Ectodermal cell (in vitro differentiated cells): ENCODE measurements at regions not wholly inside any gene's neighbourhood (a gene's known extent, or its start where the extent isn't known, plus 50 kb on each side); places are given as distances from the start of the nearest gene placed in this dataset.

Source experiments
- H3K27ac ChIP-seq: 2 replicates; pipeline ENCODE4 v1.7.0; 2013; ENCODE audit warnings: mild to moderate bottlenecking, low read depth, low read length; ENCODE audit not compliant: insufficient read depth, poor library complexity, severe bottlenecking
- H3K27me3 ChIP-seq: 2 replicates; pipeline ENCODE4 v1.7.0; 2013; ENCODE audit warnings: mild to moderate bottlenecking, low read length; ENCODE audit not compliant: insufficient read depth, control insufficient read depth, poor library complexity, severe bottlenecking
- H3K36me3 ChIP-seq: one replicate; pipeline ENCODE4 v1.7.0; 2013; ENCODE audit warnings: low read length; ENCODE audit not compliant: control insufficient read depth, insufficient read depth
- H3K4me1 ChIP-seq: one replicate; pipeline ENCODE4 v1.7.0; 2013; ENCODE audit warnings: low read length; ENCODE audit not compliant: control insufficient read depth, insufficient read depth
- H3K4me3 ChIP-seq: 2 replicates; pipeline ENCODE4 v1.7.0; 2013; ENCODE audit warnings: low read depth, low read length, control low read depth; ENCODE audit not compliant: insufficient read depth
- H3K9me3 ChIP-seq: 2 replicates; pipeline ENCODE4 v1.7.0; 2013; ENCODE audit warnings: mild to moderate bottlenecking, low read length, moderate library complexity; ENCODE audit not compliant: control insufficient read depth
- WGBS, 2 experiments: methylation state at CpG; one replicate each; pipeline ENCODE4 v1.1.7; 2013; ENCODE audit warnings: missing lambda C conversion rate in 2 of 2; 5-methylcytosine and 5-hydroxymethylcytosine counted together

DNA sequence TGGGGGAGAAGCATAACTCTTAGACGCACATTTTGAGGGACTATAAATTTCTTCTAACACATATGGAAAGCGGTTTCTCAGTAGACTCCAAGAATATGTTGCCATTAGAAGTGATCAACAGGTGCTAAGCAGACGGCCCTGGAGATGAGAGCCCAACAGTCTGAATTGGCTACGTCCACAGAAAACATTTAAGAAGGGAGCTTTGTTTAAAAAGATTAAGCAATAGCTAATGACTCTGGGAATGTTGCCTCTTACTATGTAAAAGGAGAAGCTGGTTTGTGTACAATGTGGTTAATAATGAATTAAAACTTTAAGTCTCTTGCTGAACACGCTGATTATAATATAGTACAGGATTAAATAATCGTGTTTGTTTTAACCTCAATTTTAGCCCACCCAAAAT is 399.5 kb downstream of the SMARCA1 start:
- no peak overlapping the region for H3K27ac ChIP-seq
- no peaks in the 10 kb centered on the region for H3K27me3 ChIP-seq
- H3K9me3 ChIP-seq = no peaks in the 10 kb centered on the region
- no peaks in the 10 kb centered on the region for H3K36me3 ChIP-seq
- 95 to 96% methylated on average over 4 of the region's 6 CpGs for WGBS, 2 experiments
- no peak overlapping the region for H3K4me3 ChIP-seq
- no peaks in the 10 kb centered on the region for H3K4me1 ChIP-seq

DNA sequence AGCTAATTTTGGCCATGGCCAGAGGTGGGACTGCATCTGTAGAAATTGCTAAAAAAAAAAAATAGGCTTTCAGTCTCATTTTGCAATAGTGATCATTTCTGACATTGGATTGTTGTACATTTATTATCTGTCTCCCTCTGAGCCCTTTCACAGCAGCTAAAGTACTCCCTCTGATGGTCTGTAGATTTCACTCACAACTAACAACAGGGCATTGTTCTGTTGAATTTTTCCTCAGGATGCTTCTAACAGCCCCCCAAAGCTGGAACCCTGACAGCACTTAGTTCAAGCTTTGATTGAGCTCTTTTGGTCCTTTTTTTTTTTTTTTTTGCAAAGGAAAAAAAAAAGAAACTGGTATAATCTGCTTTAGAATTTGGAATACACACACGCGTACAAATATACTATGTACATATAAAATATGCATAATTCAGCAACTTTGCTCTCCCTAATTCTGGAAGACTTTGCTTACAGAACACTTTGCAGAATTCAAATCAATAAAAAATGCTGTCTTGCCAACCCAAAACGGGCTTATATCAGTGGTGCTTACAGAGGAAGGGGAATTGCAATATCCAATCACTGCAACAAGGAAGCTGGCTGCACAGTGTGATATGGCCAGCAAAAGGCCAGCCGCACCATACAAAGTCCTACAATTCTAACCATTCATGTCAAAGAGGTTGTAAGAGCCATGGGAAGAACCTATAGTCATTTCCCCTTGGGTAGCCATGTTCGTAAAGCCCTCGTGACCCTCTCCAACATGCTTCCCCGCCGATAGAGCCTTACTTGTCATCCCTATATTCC is 406.4 kb downstream of the SMARCA1 start:
- Histone ChIP-seq H3K27me3 (no peaks in the 10 kb centered on the region), H3K4me1 (peaks cover 2% of the 10 kb centered on the region), H3K4me3 (no peak overlapping the region), H3K27ac (no peak overlapping the region), H3K9me3 (no peaks in the 10 kb centered on the region), H3K36me3 (no peaks in the 10 kb centered on the region)
- WGBS, 2 experiments = 89 to 97% methylated on average over 6 of the region's 8 CpGs

DNA sequence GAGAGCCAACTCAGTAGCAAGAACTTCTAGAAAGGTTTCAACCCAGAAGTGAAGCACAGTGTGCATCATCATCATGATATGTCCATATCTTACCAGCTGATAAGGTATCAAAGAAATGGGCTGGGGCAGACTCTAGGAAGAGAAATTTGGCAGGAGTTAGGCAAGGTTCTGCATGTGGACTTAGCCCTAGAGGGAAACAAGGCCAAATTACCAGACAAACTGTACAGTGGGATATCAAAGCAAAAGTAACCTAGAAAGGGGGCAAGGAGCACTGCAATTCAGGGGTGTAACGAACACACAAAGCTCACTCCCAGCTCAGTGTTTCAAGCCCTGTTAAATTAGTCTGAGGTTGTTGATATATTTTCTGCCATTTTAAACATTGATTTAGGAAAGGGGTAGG is 407.4 kb downstream of the SMARCA1 start:
- H3K36me3 ChIP-seq = no peaks in the 10 kb centered on the region
- H3K4me3 ChIP-seq = no peak overlapping the region
- WGBS, 2 experiments = 100% methylated on average over 1 of the region's 1 CpG
- no peaks in the 10 kb centered on the region for H3K27me3 ChIP-seq
- H3K9me3 ChIP-seq = no peaks in the 10 kb centered on the region
- no peak overlapping the region for H3K27ac ChIP-seq
- H3K4me1 ChIP-seq = peaks cover 2% of the 10 kb centered on the region

DNA sequence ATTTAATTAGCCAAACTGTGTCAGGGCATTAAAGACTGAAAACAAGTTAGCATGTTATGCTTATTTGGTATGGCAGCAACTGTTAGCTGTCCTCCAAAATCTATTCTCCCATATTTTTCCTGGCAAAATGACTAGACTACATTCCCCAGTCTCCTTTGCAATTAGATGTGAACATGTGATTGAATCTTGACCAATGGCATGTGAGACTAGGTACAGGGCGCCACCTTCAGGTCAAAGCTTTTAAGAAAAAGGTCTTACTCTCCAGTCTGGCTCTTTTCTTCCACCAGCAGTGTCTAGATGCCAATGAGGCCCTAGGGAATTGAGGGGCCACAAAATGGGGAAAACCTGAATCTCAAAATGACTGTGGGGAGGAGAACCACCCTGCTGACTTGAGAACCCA is 408.2 kb downstream of the SMARCA1 start:
- 17% methylated on average over 1 of the region's 1 CpG; no CpG with 5 or more reads in 1 of the 2 experiments for WGBS, 2 experiments
- Histone ChIP-seq H3K4me1 (peaks cover 2% of the 10 kb centered on the region), H3K36me3 (no peaks in the 10 kb centered on the region), H3K27ac (no peak overlapping the region), H3K27me3 (no peaks in the 10 kb centered on the region), H3K9me3 (no peaks in the 10 kb centered on the region), H3K4me3 (no peak overlapping the region)

DNA sequence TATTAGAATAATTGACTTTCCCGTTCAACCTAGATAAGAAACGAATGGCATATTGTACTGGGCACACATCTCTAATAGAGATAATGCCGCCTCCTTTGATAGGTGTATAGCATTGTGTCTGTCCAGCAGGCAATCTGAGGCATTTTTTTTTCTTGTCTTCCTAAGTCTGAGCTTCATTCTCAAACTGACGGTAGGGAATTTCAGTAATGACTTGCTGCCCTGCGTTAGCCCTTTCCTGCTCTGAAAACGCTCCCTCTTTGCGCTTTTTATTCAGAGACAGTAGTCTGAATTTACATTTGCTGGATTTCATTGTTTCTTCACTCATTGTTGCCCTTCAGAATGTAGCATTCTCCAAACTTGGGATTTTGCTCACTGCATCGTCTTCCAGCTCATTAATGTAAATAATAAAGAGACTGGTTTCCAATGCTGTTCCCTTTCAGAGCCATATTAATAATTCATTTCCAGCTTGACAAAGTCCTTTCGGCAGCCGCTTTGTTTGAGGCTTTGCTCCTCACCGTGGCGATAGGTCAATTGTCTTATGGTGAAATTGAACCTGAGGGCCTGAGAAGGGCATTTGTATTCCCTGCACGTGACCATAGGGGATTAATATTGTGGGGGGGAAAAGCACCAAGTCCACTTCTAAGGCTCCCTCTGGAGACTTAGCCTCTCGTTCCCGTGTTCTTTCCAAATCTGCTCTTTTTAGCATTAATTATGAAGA is 412.1 kb downstream of the SMARCA1 start:
- Histone ChIP-seq H3K27ac (no peak overlapping the region), H3K4me3 (no peak overlapping the region), H3K9me3 (no peaks in the 10 kb centered on the region), H3K27me3 (no peaks in the 10 kb centered on the region), H3K4me1 (no peaks in the 10 kb centered on the region), H3K36me3 (no peaks in the 10 kb centered on the region)
- WGBS, 2 experiments = 87 to 94% methylated on average over 13 to 15 of the region's 15 CpGs

DNA sequence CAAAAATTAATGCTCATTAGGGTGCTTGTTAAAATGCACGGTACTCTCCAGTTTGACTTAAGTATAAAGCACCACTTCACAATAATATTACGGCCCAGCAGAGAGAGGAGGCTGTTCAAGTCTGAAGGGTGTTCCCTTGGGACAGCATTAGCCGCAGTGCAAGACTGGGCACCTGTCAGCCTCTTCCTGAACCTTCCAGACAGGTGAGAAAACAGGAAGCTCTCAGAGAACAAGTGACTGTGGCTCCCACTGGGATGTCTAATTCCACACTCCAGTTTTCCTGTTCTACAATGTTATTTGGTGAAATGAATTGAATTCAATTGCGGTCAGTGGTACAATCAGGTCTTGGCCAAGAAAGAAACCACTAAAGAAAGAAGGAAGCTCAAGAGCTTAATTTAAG is 414.4 kb downstream of the SMARCA1 start:
- H3K4me3 ChIP-seq = no peak overlapping the region
- no peaks in the 10 kb centered on the region for H3K27me3 ChIP-seq
- H3K36me3 ChIP-seq = no peaks in the 10 kb centered on the region
- no peak overlapping the region for H3K27ac ChIP-seq
- H3K4me1 ChIP-seq = no peaks in the 10 kb centered on the region
- no peaks in the 10 kb centered on the region for H3K9me3 ChIP-seq
- 86 to 93% methylated on average over 2 to 4 of the region's 4 CpGs for WGBS, 2 experiments

DNA sequence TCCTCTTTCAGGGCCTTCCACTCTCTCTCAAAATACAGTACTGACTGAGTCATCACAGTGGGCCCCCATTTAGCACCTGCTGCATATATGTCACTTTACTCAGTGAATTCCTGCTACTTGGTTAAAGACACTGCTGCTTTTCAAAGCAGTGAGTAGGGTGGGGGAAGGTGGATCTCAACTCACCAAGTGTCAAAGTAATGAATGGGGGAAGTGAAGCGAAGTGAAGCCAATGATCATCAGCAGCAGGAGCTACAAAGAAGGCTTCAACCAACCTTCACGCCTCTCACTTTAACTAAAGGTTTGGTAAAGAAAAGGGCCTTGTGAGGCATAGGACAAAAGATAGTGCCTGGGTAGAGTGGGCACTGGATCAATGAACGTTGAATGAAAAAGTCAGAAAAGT is 424.1 kb downstream of the SMARCA1 start:
- Histone ChIP-seq H3K27me3 (no peaks in the 10 kb centered on the region), H3K27ac (no peak overlapping the region), H3K9me3 (no peaks in the 10 kb centered on the region), H3K36me3 (no peaks in the 10 kb centered on the region), H3K4me3 (no peak overlapping the region), H3K4me1 (peaks cover 13% of the 10 kb centered on the region)
- 32 to 64% methylated on average over 1 to 3 of the region's 3 CpGs for WGBS, 2 experiments

DNA sequence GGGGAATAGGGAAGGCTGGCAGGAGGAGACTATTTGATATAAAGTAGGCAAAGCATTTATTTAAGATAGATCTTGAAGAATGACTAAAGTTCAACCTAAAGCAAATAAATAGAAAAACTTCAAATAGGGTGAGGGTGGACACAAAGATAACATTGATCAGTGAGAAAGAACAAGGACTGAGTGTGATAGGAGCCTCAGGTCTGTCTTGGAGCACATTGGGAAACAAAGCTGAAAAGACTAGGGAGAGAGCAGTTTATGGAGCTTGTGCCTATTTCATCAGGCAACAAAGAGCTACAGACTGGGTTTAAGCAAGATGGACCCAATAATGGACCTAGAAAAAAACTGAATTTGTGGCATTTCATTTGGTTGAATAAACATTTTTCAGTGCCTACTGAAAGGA is 425.6 kb downstream of the SMARCA1 start:
- no peak overlapping the region for H3K27ac ChIP-seq
- H3K9me3 ChIP-seq = no peaks in the 10 kb centered on the region
- peaks cover 13% of the 10 kb centered on the region for H3K4me1 ChIP-seq
- H3K27me3 ChIP-seq = no peaks in the 10 kb centered on the region
- no peak overlapping the region for H3K4me3 ChIP-seq
- H3K36me3 ChIP-seq = no peaks in the 10 kb centered on the region

DNA sequence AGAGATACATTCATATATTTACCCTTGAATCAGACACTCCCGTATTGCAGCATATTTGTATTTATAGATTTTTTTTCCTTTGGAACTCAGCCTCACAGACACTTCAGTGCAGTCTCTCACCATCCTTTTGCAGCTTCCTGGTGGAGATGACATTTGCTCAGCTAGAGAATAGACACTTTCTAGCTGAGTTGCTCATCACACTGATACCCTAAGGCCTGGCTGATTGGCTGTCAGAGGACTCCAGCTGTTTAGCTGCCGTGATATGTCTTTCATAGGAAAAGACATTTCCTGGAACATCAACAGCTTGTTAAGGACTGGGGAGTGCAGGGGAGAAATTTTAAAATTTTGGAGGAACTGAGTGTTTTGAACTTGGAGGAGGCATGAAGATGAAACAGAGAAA is 429.6 kb downstream of the SMARCA1 start:
- H3K27ac ChIP-seq = no peak overlapping the region
- H3K4me3 ChIP-seq = no peak overlapping the region
- no peaks in the 10 kb centered on the region for H3K36me3 ChIP-seq
- H3K4me1 ChIP-seq = peaks cover 14% of the 10 kb centered on the region
- H3K9me3 ChIP-seq = no peaks in the 10 kb centered on the region
- 96 to 97% methylated on average over 2 of the region's 2 CpGs for WGBS, 2 experiments
- H3K27me3 ChIP-seq = no peaks in the 10 kb centered on the region

DNA sequence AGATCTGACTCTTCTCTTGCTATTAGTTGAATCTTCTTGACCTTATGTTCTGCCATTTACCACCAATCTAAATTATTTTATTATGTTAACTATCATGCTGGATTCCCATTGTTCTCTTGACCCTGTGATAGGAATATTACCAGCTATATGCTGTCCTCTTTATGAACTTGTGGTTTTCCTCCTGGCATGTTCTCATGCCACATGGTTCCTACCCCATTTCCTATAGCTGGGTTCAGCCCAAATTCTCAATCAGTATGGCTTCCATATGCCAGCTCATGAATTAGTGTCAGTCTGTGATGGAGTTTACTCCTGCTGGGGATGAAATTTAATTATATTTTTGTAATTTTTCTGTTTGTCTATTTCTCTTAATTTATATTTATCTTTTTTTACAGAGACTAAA is 430.5 kb downstream of the SMARCA1 start:
- H3K36me3 ChIP-seq = no peaks in the 10 kb centered on the region
- H3K27me3 ChIP-seq = no peaks in the 10 kb centered on the region
- H3K4me1 ChIP-seq = peaks cover 13% of the 10 kb centered on the region
- no peaks in the 10 kb centered on the region for H3K9me3 ChIP-seq
- H3K27ac ChIP-seq = no peak overlapping the region
- no peak overlapping the region for H3K4me3 ChIP-seq
